OCI-LY1 (cell line): ENCODE measurements at regions not wholly inside any gene's neighbourhood (a gene's known extent, or its start where the extent isn't known, plus 50 kb on each side); places are given as distances from the start of the nearest gene placed in this dataset.

ENCODE experiments used
- CTCF ChIP-seq: fragments of 200-600 bp; sonication (generic), shearing (Covaris generic); IDR thresholded peaks from 2 replicates; pipeline ENCODE4 v1.5.1; 2017; ENCODE audit warnings: mild to moderate bottlenecking, antibody characterized with exemption, low read length, moderate library complexity, mixed read lengths
- EZH2 ChIP-seq: fragments of 200-600 bp; sonication (generic), shearing (Covaris generic); IDR thresholded peaks from 2 replicates; pipeline ENCODE4 v1.8.0; 2017; ENCODE audit warnings: borderline replicate concordance, mixed run types, mild to moderate bottlenecking, antibody characterized with exemption, low read length, moderate library complexity, mixed read lengths

- TF ChIP-seq CTCF (no peak), EZH2 (no peak)
Measured at GRCh38 chr2:144181001-144181400, 338.9 kb downstream of the ZEB2 start.
